ENCODE measurements at regions not wholly inside any gene's neighbourhood (a gene's known extent, or its start where the extent isn't known, plus 50 kb on each side); places are given as distances from the start of the nearest gene placed in this dataset.
A peak's percentile ranks its signal among the peaks of the same experiment; 100 is the strongest.

GRCh38 chr7:17130281-17131059 is 168.0 kb upstream of the AHR start:
- peak overlapping the region in 1 of 2 experiments; percentile 27 for H3K27ac ChIP-seq (ENCODE audit: insufficient read depth in 1 of 2, low read depth in 1 of 2, low read length in 2 of 2, poor library complexity in 1 of 2, severe bottlenecking in 2 of 2)
- no peaks in the 10 kb centered on the region for H3K27me3 ChIP-seq (replicated peaks in 2 of 5; ENCODE audit: control insufficient read depth in 4 of 5, insufficient read depth in 5 of 5, low read length in 4 of 5)
- ChIA-PET POLR2A (no interaction called here), CTCF (interaction anchor here (0.6 to 1.0 kb wide), 3 partner anchors 78 to 218 kb away, joined by 3 read pairs; no protein-coding TSS in a partner anchor)
- peak overlapping the region in 4 of 7 experiments; percentile 13 to 63 (median 34) for H3K4me3 ChIP-seq (ENCODE audit: control insufficient read depth in 1 of 7, extremely low read depth in 1 of 7, insufficient read depth in 4 of 7, low read depth in 2 of 7, low read length in 6 of 7)
- H3K36me3 ChIP-seq (ENCODE audit: control insufficient read depth in 4 of 4, insufficient read depth in 4 of 4, low read length in 3 of 4), result no peaks in the 10 kb centered on the region
- H3K4me1 ChIP-seq (ENCODE audit: control extremely low read depth in 1 of 4, control insufficient read depth in 4 of 4, insufficient read depth in 4 of 4, low read length in 3 of 4), result peaks cover 0 to 13% (median 2%) of the 10 kb centered on the region in 4 experiments
- H3K9me3 ChIP-seq (ENCODE audit: control extremely low read depth in 1 of 5, control insufficient read depth in 4 of 5, insufficient read depth in 2 of 5, low read depth in 1 of 5, low read length in 4 of 5), result no peaks in the 10 kb centered on the region
- DNase-seq, result peak in 1 of 3 donors; percentile 30
- WGBS (ENCODE audit: insufficient coverage), result 29% methylated on average over 2 of the region's 5 CpGs

GRCh38 chr7:17131060-17131345 is 167.4 kb upstream of the AHR start:
- CTCF ChIA-PET, result interaction anchor here (1.0 kb wide), 1 partner anchor 147 kb away, joined by 3 read pairs; no protein-coding TSS in a partner anchor
- no peak for DNase-seq
- Histone ChIP-seq H3K36me3 (ENCODE audit: control insufficient read depth in 4 of 4, insufficient read depth in 4 of 4, low read length in 3 of 4) (no peaks in the 10 kb centered on the region), H3K27me3 (replicated peaks in 2 of 5; ENCODE audit: control insufficient read depth in 4 of 5, insufficient read depth in 5 of 5, low read length in 4 of 5) (no peaks in the 10 kb centered on the region), H3K4me3 (ENCODE audit: control insufficient read depth in 1 of 7, extremely low read depth in 1 of 7, insufficient read depth in 4 of 7, low read depth in 2 of 7, low read length in 6 of 7) (peak overlapping the region in 4 of 7 experiments; percentile 13 to 63 (median 34)), H3K27ac (ENCODE audit: insufficient read depth in 1 of 2, low read depth in 1 of 2, low read length in 2 of 2, poor library complexity in 1 of 2, severe bottlenecking in 2 of 2) (peak overlapping the region in 1 of 2 experiments; percentile 27), H3K4me1 (ENCODE audit: control extremely low read depth in 1 of 4, control insufficient read depth in 4 of 4, insufficient read depth in 4 of 4, low read length in 3 of 4) (peaks cover 0 to 13% (median 2%) of the 10 kb centered on the region in 4 experiments), H3K9me3 (ENCODE audit: control extremely low read depth in 1 of 5, control insufficient read depth in 4 of 5, insufficient read depth in 2 of 5, low read depth in 1 of 5, low read length in 4 of 5) (no peaks in the 10 kb centered on the region)
- WGBS (ENCODE audit: insufficient coverage), result 46% methylated on average over 4 of the region's 5 CpGs
- POLR2A ChIA-PET, result no interaction called here

GRCh38 chr7:17131983-17132655 is 166.3 kb upstream of the AHR start:
- WGBS (ENCODE audit: insufficient coverage), result 100% methylated on average over 3 of the region's 6 CpGs
- Histone ChIP-seq H3K9me3 (ENCODE audit: control extremely low read depth in 1 of 5, control insufficient read depth in 4 of 5, insufficient read depth in 2 of 5, low read depth in 1 of 5, low read length in 4 of 5) (no peaks in the 10 kb centered on the region), H3K27ac (ENCODE audit: insufficient read depth in 1 of 2, low read depth in 1 of 2, low read length in 2 of 2, poor library complexity in 1 of 2, severe bottlenecking in 2 of 2) (no peak overlapping the region), H3K4me3 (ENCODE audit: control insufficient read depth in 1 of 7, extremely low read depth in 1 of 7, insufficient read depth in 4 of 7, low read depth in 2 of 7, low read length in 6 of 7) (no peak overlapping the region), H3K27me3 (replicated peaks in 2 of 5; ENCODE audit: control insufficient read depth in 4 of 5, insufficient read depth in 5 of 5, low read length in 4 of 5) (no peaks in the 10 kb centered on the region), H3K4me1 (ENCODE audit: control extremely low read depth in 1 of 4, control insufficient read depth in 4 of 4, insufficient read depth in 4 of 4, low read length in 3 of 4) (peaks cover 0 to 13% (median 2%) of the 10 kb centered on the region in 4 experiments), H3K36me3 (ENCODE audit: control insufficient read depth in 4 of 4, insufficient read depth in 4 of 4, low read length in 3 of 4) (no peaks in the 10 kb centered on the region)
- ChIA-PET POLR2A (no interaction called here), CTCF (interaction anchor here (1.2 kb wide), 1 partner anchor 19 kb away, joined by 3 read pairs; no protein-coding TSS in a partner anchor)
- DNase-seq, result no peak

GRCh38 chr7:17132726-17133125 is 165.7 kb upstream of the AHR start:
- 100% methylated on average over 2 of the region's 3 CpGs for WGBS (ENCODE audit: insufficient coverage)

GRCh38 chr7:17133977-17134376 is 164.5 kb upstream of the AHR start:
- Histone ChIP-seq H3K27ac (ENCODE audit: insufficient read depth in 1 of 2, low read depth in 1 of 2, low read length in 2 of 2, poor library complexity in 1 of 2, severe bottlenecking in 2 of 2) (no peak overlapping the region), H3K4me1 (ENCODE audit: control extremely low read depth in 1 of 4, control insufficient read depth in 4 of 4, insufficient read depth in 4 of 4, low read length in 3 of 4) (peaks cover 0 to 13% (median 3%) of the 10 kb centered on the region in 4 experiments), H3K9me3 (ENCODE audit: control extremely low read depth in 1 of 5, control insufficient read depth in 4 of 5, insufficient read depth in 2 of 5, low read depth in 1 of 5, low read length in 4 of 5) (no peaks in the 10 kb centered on the region), H3K4me3 (ENCODE audit: control insufficient read depth in 1 of 7, extremely low read depth in 1 of 7, insufficient read depth in 4 of 7, low read depth in 2 of 7, low read length in 6 of 7) (no peak overlapping the region), H3K27me3 (replicated peaks in 2 of 5; ENCODE audit: control insufficient read depth in 4 of 5, insufficient read depth in 5 of 5, low read length in 4 of 5) (no peaks in the 10 kb centered on the region), H3K36me3 (ENCODE audit: control insufficient read depth in 4 of 4, insufficient read depth in 4 of 4, low read length in 3 of 4) (no peaks in the 10 kb centered on the region)
- ChIA-PET POLR2A (no interaction called here), CTCF (no interaction called here)
- DNase-seq, result no peak
- WGBS (ENCODE audit: insufficient coverage), result no CpG with 5 or more reads among the region's 1 CpG

More at GRCh38 chr7:17132726-17133125, 165.7 kb upstream of the AHR start:
- Histone ChIP-seq H3K4me3 (ENCODE audit: control insufficient read depth in 1 of 7, extremely low read depth in 1 of 7, insufficient read depth in 4 of 7, low read depth in 2 of 7, low read length in 6 of 7) (no peak overlapping the region), H3K36me3 (ENCODE audit: control insufficient read depth in 4 of 4, insufficient read depth in 4 of 4, low read length in 3 of 4) (no peaks in the 10 kb centered on the region), H3K27ac (ENCODE audit: insufficient read depth in 1 of 2, low read depth in 1 of 2, low read length in 2 of 2, poor library complexity in 1 of 2, severe bottlenecking in 2 of 2) (no peak overlapping the region), H3K9me3 (ENCODE audit: control extremely low read depth in 1 of 5, control insufficient read depth in 4 of 5, insufficient read depth in 2 of 5, low read depth in 1 of 5, low read length in 4 of 5) (no peaks in the 10 kb centered on the region), H3K4me1 (ENCODE audit: control extremely low read depth in 1 of 4, control insufficient read depth in 4 of 4, insufficient read depth in 4 of 4, low read length in 3 of 4) (peaks cover 0 to 13% (median 2%) of the 10 kb centered on the region in 4 experiments), H3K27me3 (replicated peaks in 2 of 5; ENCODE audit: control insufficient read depth in 4 of 5, insufficient read depth in 5 of 5, low read length in 4 of 5) (no peaks in the 10 kb centered on the region)
- ChIA-PET POLR2A (no interaction called here), CTCF (interaction anchor here (1.2 kb wide), 1 partner anchor 19 kb away, joined by 3 read pairs; no protein-coding TSS in a partner anchor)
- no peak for DNase-seq

GRCh38 chr7:17134786-17135185 is 163.7 kb upstream of the AHR start:
- ChIA-PET CTCF (interaction anchor here (0.8 kb wide), 1 partner anchor 9 kb away, joined by 3 read pairs; no protein-coding TSS in a partner anchor), POLR2A (no interaction called here)
- Histone ChIP-seq H3K9me3 (ENCODE audit: control extremely low read depth in 1 of 5, control insufficient read depth in 4 of 5, insufficient read depth in 2 of 5, low read depth in 1 of 5, low read length in 4 of 5) (no peaks in the 10 kb centered on the region), H3K27me3 (replicated peaks in 2 of 5; ENCODE audit: control insufficient read depth in 4 of 5, insufficient read depth in 5 of 5, low read length in 4 of 5) (no peaks in the 10 kb centered on the region), H3K4me3 (ENCODE audit: control insufficient read depth in 1 of 7, extremely low read depth in 1 of 7, insufficient read depth in 4 of 7, low read depth in 2 of 7, low read length in 6 of 7) (no peak overlapping the region), H3K4me1 (ENCODE audit: control extremely low read depth in 1 of 4, control insufficient read depth in 4 of 4, insufficient read depth in 4 of 4, low read length in 3 of 4) (peaks cover 0 to 21% (median 8%) of the 10 kb centered on the region in 4 experiments), H3K27ac (ENCODE audit: insufficient read depth in 1 of 2, low read depth in 1 of 2, low read length in 2 of 2, poor library complexity in 1 of 2, severe bottlenecking in 2 of 2) (no peak overlapping the region), H3K36me3 (ENCODE audit: control insufficient read depth in 4 of 4, insufficient read depth in 4 of 4, low read length in 3 of 4) (no peaks in the 10 kb centered on the region)
- DNase-seq, result no peak
- no CpG with 5 or more reads among the region's 1 CpG for WGBS (ENCODE audit: insufficient coverage)

GRCh38 chr7:17136126-17136525 is 162.3 kb upstream of the AHR start:
- H3K4me1 ChIP-seq (ENCODE audit: control extremely low read depth in 1 of 4, control insufficient read depth in 4 of 4, insufficient read depth in 4 of 4, low read length in 3 of 4), result peaks cover 0 to 20% (median 10%) of the 10 kb centered on the region in 4 experiments
- 92% methylated on average over 5 of the region's 6 CpGs for WGBS (ENCODE audit: insufficient coverage)
- no peak for DNase-seq
- H3K9me3 ChIP-seq (ENCODE audit: control extremely low read depth in 1 of 5, control insufficient read depth in 4 of 5, insufficient read depth in 2 of 5, low read depth in 1 of 5, low read length in 4 of 5), result no peaks in the 10 kb centered on the region
- no peak overlapping the region for H3K4me3 ChIP-seq (ENCODE audit: control insufficient read depth in 1 of 7, extremely low read depth in 1 of 7, insufficient read depth in 4 of 7, low read depth in 2 of 7, low read length in 6 of 7)
- ChIA-PET POLR2A (no interaction called here), CTCF (interaction anchor here (1.7 kb wide), 1 partner anchor 11 kb away, joined by 5 read pairs; no protein-coding TSS in a partner anchor)
- H3K27ac ChIP-seq (ENCODE audit: insufficient read depth in 1 of 2, low read depth in 1 of 2, low read length in 2 of 2, poor library complexity in 1 of 2, severe bottlenecking in 2 of 2), result no peak overlapping the region
- H3K36me3 ChIP-seq (ENCODE audit: control insufficient read depth in 4 of 4, insufficient read depth in 4 of 4, low read length in 3 of 4), result no peaks in the 10 kb centered on the region
- no peaks in the 10 kb centered on the region for H3K27me3 ChIP-seq (replicated peaks in 2 of 5; ENCODE audit: control insufficient read depth in 4 of 5, insufficient read depth in 5 of 5, low read length in 4 of 5)

All from common myeloid progenitor, CD34-positive (primary cell).